ENCODE measurements at regions not wholly inside any gene's neighbourhood (a gene's known extent, or its start where the extent isn't known, plus 50 kb on each side); places are given as distances from the start of the nearest gene placed in this dataset.
"Not testable (repeated sequence)": the region's sequence is repeated elsewhere in the genome, so short reads cannot be mapped to it uniquely, and the experiment has no call there.

- TF ChIP-seq, protein P1, sequence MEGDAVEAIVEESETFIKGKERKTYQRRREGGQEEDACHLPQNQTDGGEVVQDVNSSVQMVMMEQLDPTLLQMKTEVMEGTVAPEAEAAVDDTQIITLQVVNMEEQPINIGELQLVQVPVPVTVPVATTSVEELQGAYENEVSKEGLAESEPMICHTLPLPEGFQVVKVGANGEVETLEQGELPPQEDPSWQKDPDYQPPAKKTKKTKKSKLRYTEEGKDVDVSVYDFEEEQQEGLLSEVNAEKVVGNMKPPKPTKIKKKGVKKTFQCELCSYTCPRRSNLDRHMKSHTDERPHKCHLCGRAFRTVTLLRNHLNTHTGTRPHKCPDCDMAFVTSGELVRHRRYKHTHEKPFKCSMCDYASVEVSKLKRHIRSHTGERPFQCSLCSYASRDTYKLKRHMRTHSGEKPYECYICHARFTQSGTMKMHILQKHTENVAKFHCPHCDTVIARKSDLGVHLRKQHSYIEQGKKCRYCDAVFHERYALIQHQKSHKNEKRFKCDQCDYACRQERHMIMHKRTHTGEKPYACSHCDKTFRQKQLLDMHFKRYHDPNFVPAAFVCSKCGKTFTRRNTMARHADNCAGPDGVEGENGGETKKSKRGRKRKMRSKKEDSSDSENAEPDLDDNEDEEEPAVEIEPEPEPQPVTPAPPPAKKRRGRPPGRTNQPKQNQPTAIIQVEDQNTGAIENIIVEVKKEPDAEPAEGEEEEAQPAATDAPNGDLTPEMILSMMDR (conservative IDR thresholded peaks at IDR 0.05; ENCODE audit: low read length) = not testable (repeated sequence)
- not testable (repeated sequence) for TF ChIP-seq EZH2phosphoT487 (IDR thresholded peaks at IDR 0.05; ENCODE audit: borderline replicate concordance)
Observed at GRCh38 chr21:28034916-28035315, 957.8 kb downstream of the LTN1 start.

Measured in Loucy (cell line).